Endothelial cell of umbilical vein (primary cell): ENCODE measurements at regions not wholly inside any gene's neighbourhood (a gene's known extent, or its start where the extent isn't known, plus 50 kb on each side); places are given as distances from the start of the nearest gene placed in this dataset.

Experiments
- BruUV-seq: library from RNA; stranded (reverse); fragments of 400-500 nt; replicated peaks from 2 replicates; lab custom pipeline; 2021; lab: Mats Ljungman, UMichigan
- CTCF ChIA-PET: fragments of 300-600, 350-600 bp; sonication (Branson Sonifier 250); formaldehyde crosslinking; loops from one replicate; lab custom pipeline; 2021; ENCODE audit warnings: antibody characterized with exemption, inconsistent platforms; lab: Charles Lee
- POLR2A ChIA-PET: fragments of 300-600, 350-600 bp; sonication (Branson Sonifier 250); formaldehyde crosslinking; loops from one replicate; lab custom pipeline; 2021; ENCODE audit warnings: antibody characterized with exemption, inconsistent platforms; lab: Charles Lee
- DNase-seq: peaks from one replicate; pipeline ENCODE4 v3.0.0-alpha.2; 2011; ENCODE audit warnings: low read depth, low spot score
- FAIRE-seq: peaks from 2 replicates; lab custom pipeline; 2011; peaks lifted over from hg19 to GRCh38; lab: Jason Lieb, UNC
- H2AFZ ChIP-seq: 2 replicates; pipeline ENCODE4 v1.6.0; 2012; ENCODE audit warnings: low read depth, low read length, control low read depth, inconsistent platforms
- H3K27ac ChIP-seq: 2 replicates; pipeline ENCODE4 v1.5.1; 2011; ENCODE audit warnings: low read depth, mild to moderate bottlenecking, control low read depth, low read length, moderate library complexity; ENCODE audit not compliant: insufficient read depth
- H3K27me3 ChIP-seq, 2 experiments: 2 replicates each; pipeline versions ENCODE4 v1.6.0 to v1.6.1; 2011; ENCODE audit warnings: low read length in 2 of 2, mixed read lengths in 1 of 2; ENCODE audit not compliant: control insufficient read depth in 2 of 2, insufficient read depth in 2 of 2
- H3K36me3 ChIP-seq, 2 experiments: 2 replicates in 1 of 2; 3 replicates in 1 of 2; pipeline ENCODE4 v1.5.1; 2011; ENCODE audit warnings: low read length in 2 of 2, mild to moderate bottlenecking in 1 of 2, moderate library complexity in 1 of 2; ENCODE audit not compliant: control insufficient read depth in 2 of 2, insufficient read depth in 2 of 2; ENCODE audit errors: extremely low read depth in 1 of 2
- H3K4me1 ChIP-seq: 3 replicates; pipeline ENCODE4 v1.5.1; 2011; ENCODE audit warnings: mild to moderate bottlenecking, low read length; ENCODE audit not compliant: control insufficient read depth, insufficient read depth; ENCODE audit errors: extremely low read depth
- H3K4me2 ChIP-seq: 2 replicates; pipeline ENCODE4 v1.6.1; 2011; ENCODE audit warnings: low read length, control low read depth, mixed read lengths; ENCODE audit not compliant: insufficient read depth
- H3K4me3 ChIP-seq, 3 experiments: fragments of 200-600 bp in 1 of 3; sonication (generic), shearing (Covaris generic) in 1 of 3; replicated peaks in 1 of 3; 2 replicates each; pipeline ENCODE4 v1.5.1; 2011 to 2016; ENCODE audit warnings: control low read depth in 3 of 3, low read length in 3 of 3, mild to moderate bottlenecking in 2 of 3, inconsistent platforms in 1 of 3, low read depth in 1 of 3, moderate library complexity in 1 of 3; ENCODE audit not compliant: insufficient read depth in 1 of 3
- H3K79me2 ChIP-seq: 2 replicates; pipeline ENCODE4 v1.6.0; 2012; ENCODE audit warnings: low read length, inconsistent platforms; ENCODE audit not compliant: control insufficient read depth, insufficient read depth
- H3K9ac ChIP-seq: replicated peaks from 2 replicates; pipeline ENCODE3; 2011; ENCODE audit warnings: low read length, control low read depth; ENCODE audit not compliant: insufficient read depth; ENCODE audit errors: extremely low read depth
- H3K9me1 ChIP-seq: replicated peaks from 3 replicates; pipeline ENCODE4 v1.6.0; 2011; ENCODE audit warnings: mild to moderate bottlenecking, low read length; ENCODE audit not compliant: control insufficient read depth, insufficient read depth; ENCODE audit errors: extremely low read depth
- H3K9me3 ChIP-seq: replicated peaks from 2 replicates; pipeline ENCODE4 v1.5.1; 2012; ENCODE audit warnings: low read length, inconsistent platforms; ENCODE audit not compliant: control insufficient read depth, insufficient read depth
- H4K20me1 ChIP-seq: replicated peaks from 2 replicates; pipeline ENCODE3; 2011; ENCODE audit warnings: mild to moderate bottlenecking, low read length; ENCODE audit not compliant: control insufficient read depth, insufficient read depth; ENCODE audit errors: extremely low read depth
- CTCF ChIP-seq, 2 donors: IDR thresholded peaks; 1 replicate in 1 of 2; 2 replicates in 1 of 2; pipeline ENCODE4 v1.5.1; 2011; ENCODE audit warnings: low read length in 2 of 2, mild to moderate bottlenecking in 2 of 2, moderate library complexity in 2 of 2, control low read depth in 1 of 2, inconsistent platforms in 1 of 2, low read depth in 1 of 2; ENCODE audit not compliant: insufficient read depth in 1 of 2; ENCODE audit errors: extremely low read depth in 1 of 2
- EZH2 ChIP-seq: IDR thresholded peaks from 2 replicates; pipeline ENCODE4 v1.6.1; 2012; ENCODE audit warnings: borderline replicate concordance, low read depth, mild to moderate bottlenecking, moderate library complexity, low read length, inconsistent platforms; ENCODE audit not compliant: severe bottlenecking
- FOS ChIP-seq: IDR thresholded peaks from 2 replicates; pipeline ENCODE4 v1.6.1; 2011; ENCODE audit warnings: mild to moderate bottlenecking, low read length, moderate library complexity, borderline replicate concordance; ENCODE audit not compliant: insufficient read depth
- GATA2 ChIP-seq: IDR thresholded peaks from 2 replicates; pipeline ENCODE4 v1.7.0; 2011; ENCODE audit warnings: low read depth, mild to moderate bottlenecking, moderate library complexity, mixed read lengths, low read length; ENCODE audit not compliant: insufficient read length, insufficient read depth
- JUN ChIP-seq: IDR thresholded peaks from 2 replicates; pipeline ENCODE4 v1.6.1; 2011; ENCODE audit warnings: borderline replicate concordance, low read depth; ENCODE audit not compliant: insufficient read length, insufficient read depth
- MAX ChIP-seq: IDR thresholded peaks from 2 replicates; pipeline ENCODE4 v1.6.1; 2011; ENCODE audit not compliant: insufficient read depth, insufficient read length
- MYC ChIP-seq: IDR thresholded peaks from one replicate; pipeline ENCODE4 v1.6.1; 2011; ENCODE audit warnings: mild to moderate bottlenecking, low read depth, low read length
- POLR2A ChIP-seq: IDR thresholded peaks from 2 replicates; pipeline ENCODE4 v1.6.1; 2012; ENCODE audit warnings: low read depth, mild to moderate bottlenecking, control low read depth, low read length
- POLR2AphosphoS5 ChIP-seq: IDR thresholded peaks from 2 replicates; pipeline ENCODE4 v1.6.1; 2012; ENCODE audit warnings: low read depth, mild to moderate bottlenecking, control low read depth, low read length, moderate library complexity; ENCODE audit not compliant: insufficient read depth
- dilution Hi-C: fragments of 300-500 bp; cut with MboI; formaldehyde crosslinking; loops from one replicate; pipeline ENCODE4 v1.15.0; 2019; ENCODE audit warnings: low sequenced_read_pairs; ENCODE audit not compliant: extremely low pct_ligation_motif_present
- intact Hi-C: fragments of 100-400 bp; cut with micrococcal nuclease; formaldehyde crosslinking; loops from one replicate; pipeline ENCODE4 v1.10.0; 2022

GRCh38 chr14:38481952-38482678 is 226.2 kb upstream of the CLEC14A start:
- H4K20me1 ChIP-seq = no peaks in the 10 kb centered on the region
- H3K4me1 ChIP-seq = no peaks in the 10 kb centered on the region
- intact Hi-C loops = no loop called here
- H3K27me3 ChIP-seq = no peaks in the 10 kb centered on the region
- no peak for FAIRE-seq
- H3K36me3 ChIP-seq = no peaks in the 10 kb centered on the region
- no peak overlapping the region for H3K4me2 ChIP-seq
- ChIA-PET POLR2A (no interaction called here), CTCF (interaction anchor here (1.3 kb wide), 1 partner anchor 18 kb away, joined by 3 read pairs; no protein-coding TSS in a partner anchor)
- no peak for DNase-seq
- no peaks in the 10 kb centered on the region for H3K79me2 ChIP-seq
- no peaks in the 10 kb centered on the region for H3K9me1 ChIP-seq
- no TSS peak for BruUV-seq
- dilution Hi-C loops = no loop called here
- H2AFZ ChIP-seq = no peak overlapping the region
- H3K9me3 ChIP-seq = no peaks in the 10 kb centered on the region
- H3K27ac ChIP-seq = no peak overlapping the region
- no peak for TF ChIP-seq EZH2
- TF ChIP-seq JUN = no peak
- no peak for TF ChIP-seq GATA2
- no peak for TF ChIP-seq MYC
- TF ChIP-seq MAX = no peak
- no peak for TF ChIP-seq FOS
- no peak for TF ChIP-seq CTCF (IDR thresholded peaks at IDR 0.05; ENCODE audit: extremely low read depth in 1 of 2, insufficient read depth in 1 of 2, low read depth in 1 of 2, low read length in 2 of 2)
- TF ChIP-seq POLR2A = no peak
- TF ChIP-seq POLR2AphosphoS5 = no peak
- no peak overlapping the region for H3K4me3 ChIP-seq
- no peak overlapping the region for H3K9ac ChIP-seq
